ENCODE measurements at regions not wholly inside any gene's neighbourhood (a gene's known extent, or its start where the extent isn't known, plus 50 kb on each side); places are given as distances from the start of the nearest gene placed in this dataset.

GRCh38 chr1:220325306-220325995 lies 53.2 kb upstream of the RAB3GAP2 start:
- no peak for TF ChIP-seq CTCF (conservative IDR thresholded peaks at IDR 0.05; ENCODE audit: low read depth, low read length)
- no peak for TF ChIP-seq EZH2phosphoT487 (IDR thresholded peaks at IDR 0.05; ENCODE audit: borderline replicate concordance, low read length)
- TF ChIP-seq EZH2 (IDR thresholded peaks at IDR 0.05; ENCODE audit: low read length, unreplicated experiment), result no peak
